ENCODE measurements at regions not wholly inside any gene's neighbourhood (a gene's known extent, or its start where the extent isn't known, plus 50 kb on each side); places are given as distances from the start of the nearest gene placed in this dataset.

- no peak for ATAC-seq
- Histone ChIP-seq H3K4me1 (no peaks in the 10 kb centered on the region), H3K4me3 (no peak overlapping the region), H3K27ac (no peak overlapping the region), H3K36me3 (replicated peaks in 1 of 2; ENCODE audit: insufficient read depth in 1 of 2, low read depth in 2 of 2) (no peaks in the 10 kb centered on the region), H3K27me3 (no peaks in the 10 kb centered on the region), H3K9me3 (no peaks in the 10 kb centered on the region)
- WGBS, 2 donors = 63 to 66% methylated on average over 6 of the region's 6 CpGs
- DNase-seq = no peak
- no peak for TF ChIP-seq POLR2A (IDR thresholded peaks at IDR 0.05)
- TF ChIP-seq CTCF (IDR thresholded peaks at IDR 0.05) = no peak
- intact Hi-C loops (cut with DNase I) = no loop called here
Measured at GRCh38 chr2:211068108-211068780, 511.8 kb downstream of the CPS1 start.

DNA sequence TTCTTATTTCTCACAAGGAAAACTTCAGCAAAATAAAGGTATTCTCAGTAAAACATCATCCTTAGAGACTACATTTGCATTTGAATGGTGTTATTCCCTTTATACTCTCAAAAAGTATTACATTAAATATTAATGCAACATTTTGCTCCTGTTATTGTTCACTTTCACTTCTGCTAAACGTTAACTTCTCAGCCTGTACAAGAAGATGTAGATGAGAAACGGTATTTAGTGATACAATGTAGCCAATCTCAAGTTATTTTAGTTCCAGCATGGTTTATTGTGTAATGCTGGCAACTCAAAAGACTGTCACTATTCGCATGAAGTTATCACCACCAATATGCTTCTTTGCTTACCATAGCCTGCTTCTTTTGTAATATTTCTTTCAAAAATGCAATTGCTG lies 514.1 kb downstream of the CPS1 start:
- Histone ChIP-seq H3K27me3 (no peaks in the 10 kb centered on the region), H3K4me3 (no peak overlapping the region), H3K9me3 (no peaks in the 10 kb centered on the region), H3K36me3 (replicated peaks in 1 of 2; ENCODE audit: insufficient read depth in 1 of 2, low read depth in 2 of 2) (no peaks in the 10 kb centered on the region), H3K4me1 (no peaks in the 10 kb centered on the region), H3K27ac (no peak overlapping the region)
- 54 to 64% methylated on average over 3 of the region's 3 CpGs for WGBS, 2 donors
- no peak for TF ChIP-seq POLR2A (IDR thresholded peaks at IDR 0.05)
- intact Hi-C loops (cut with DNase I) = no loop called here
- DNase-seq = no peak
- no peak for ATAC-seq

GRCh38 chr2:211077216-211077767 lies 520.9 kb downstream of the CPS1 start:
- Histone ChIP-seq H3K27ac (no peak overlapping the region), H3K36me3 (replicated peaks in 1 of 2; ENCODE audit: insufficient read depth in 1 of 2, low read depth in 2 of 2) (no peaks in the 10 kb centered on the region), H3K27me3 (no peaks in the 10 kb centered on the region), H3K9me3 (no peaks in the 10 kb centered on the region), H3K4me1 (no peaks in the 10 kb centered on the region), H3K4me3 (no peak overlapping the region)
- 11% methylated on average over 2 of the region's 2 CpGs for WGBS, 2 donors
- TF ChIP-seq POLR2A (IDR thresholded peaks at IDR 0.05) (no peak), CTCF (IDR thresholded peaks at IDR 0.05) (no peak)
- intact Hi-C loops (cut with DNase I) = no loop called here
- ATAC-seq = no peak
- DNase-seq = no peak

DNA sequence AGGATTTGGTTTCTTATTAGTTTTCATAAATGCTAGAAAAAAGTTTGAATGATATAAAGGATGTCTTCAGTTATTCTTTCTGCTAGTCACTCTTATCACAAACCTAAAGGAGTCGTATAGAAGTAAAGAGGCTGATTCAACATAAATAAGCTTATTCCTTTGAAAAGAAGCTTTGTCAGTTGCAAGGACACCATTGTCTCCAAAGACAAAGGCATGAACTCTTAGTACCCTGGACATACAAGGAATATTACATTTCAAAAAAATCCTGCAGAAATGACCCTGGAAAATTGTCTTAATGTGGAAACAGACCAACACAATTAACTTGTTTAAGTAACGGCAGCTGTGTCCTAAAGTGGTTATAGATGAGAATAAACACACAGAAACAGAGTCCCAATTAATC lies 528.0 kb downstream of the CPS1 start:
- Histone ChIP-seq H3K9me3 (no peaks in the 10 kb centered on the region), H3K27me3 (no peaks in the 10 kb centered on the region), H3K4me3 (no peak overlapping the region), H3K4me1 (no peaks in the 10 kb centered on the region), H3K36me3 (replicated peaks in 1 of 2; ENCODE audit: insufficient read depth in 1 of 2, low read depth in 2 of 2) (no peaks in the 10 kb centered on the region), H3K27ac (no peak overlapping the region)
- DNase-seq = no peak
- no peak for TF ChIP-seq POLR2A (IDR thresholded peaks at IDR 0.05)
- TF ChIP-seq CTCF (IDR thresholded peaks at IDR 0.05) = no peak
- WGBS, 2 donors = 51 to 56% methylated on average over 2 of the region's 2 CpGs
- no peak for ATAC-seq
- intact Hi-C loops (cut with DNase I) = no loop called here

DNA sequence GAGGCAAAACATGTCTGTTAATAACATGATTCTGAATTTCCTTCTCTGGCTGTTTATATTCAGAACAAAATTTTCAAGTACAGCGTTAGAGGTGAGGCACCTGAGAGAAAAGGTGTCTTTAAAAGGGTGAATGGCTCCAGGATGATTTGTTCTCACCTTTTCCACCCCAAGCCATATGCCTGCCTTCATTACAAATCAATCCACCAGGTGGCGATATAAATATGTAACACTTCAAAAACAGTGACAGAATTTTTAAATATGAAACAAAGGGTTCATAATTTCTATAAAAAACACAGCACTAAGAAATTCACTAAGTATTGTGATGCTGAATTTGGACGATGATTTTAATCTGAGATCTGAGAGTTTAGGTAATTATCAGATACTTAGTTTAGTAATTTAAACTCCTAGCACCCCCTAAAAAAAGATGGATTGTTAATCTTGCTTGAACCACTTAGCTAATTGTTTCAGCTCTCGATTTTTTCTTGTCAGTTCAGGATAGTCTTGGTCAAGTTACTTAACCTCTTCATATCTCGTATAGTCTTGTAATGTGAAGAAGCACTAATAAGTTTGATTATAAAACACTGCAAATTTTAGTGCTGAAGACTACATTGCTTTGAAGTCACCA lies 528.8 kb downstream of the CPS1 start:
- Histone ChIP-seq H3K27ac (no peak overlapping the region), H3K27me3 (no peaks in the 10 kb centered on the region), H3K9me3 (no peaks in the 10 kb centered on the region), H3K36me3 (replicated peaks in 1 of 2; ENCODE audit: insufficient read depth in 1 of 2, low read depth in 2 of 2) (no peaks in the 10 kb centered on the region), H3K4me3 (no peak overlapping the region), H3K4me1 (no peaks in the 10 kb centered on the region)
- ATAC-seq (no peak), DNase-seq (peak in 2 of 4 donors; percentile 12 to 23)
- intact Hi-C loops (cut with DNase I) = no loop called here
- WGBS, 2 donors = 6 to 9% methylated on average over 5 of the region's 5 CpGs
- TF ChIP-seq CTCF (IDR thresholded peaks at IDR 0.05) (peak in 6 of 7 experiments; percentile 51 to 72 (median 61)), POLR2A (IDR thresholded peaks at IDR 0.05) (no peak)

Measured in body of pancreas (tissue), 4 donors.